OCI-LY3 (cell line): ENCODE measurements at regions not wholly inside any gene's neighbourhood (a gene's known extent, or its start where the extent isn't known, plus 50 kb on each side); places are given as distances from the start of the nearest gene placed in this dataset.

Source experiments
- CTCF ChIP-seq: fragments of 200-600, 300-600 bp; sonication (generic); IDR thresholded peaks from 2 replicates; pipeline ENCODE4 v1.5.1; 2014; ENCODE audit warnings: antibody characterized with exemption, low read length, low read depth
- EZH2phosphoT487 ChIP-seq: fragments of 200-600 bp; shearing (Covaris generic); IDR thresholded peaks from 2 replicates; pipeline ENCODE4 v1.6.1; 2018; ENCODE audit warnings: antibody characterized with exemption, mixed run types, low read depth

- TF ChIP-seq CTCF (no peak), EZH2phosphoT487 (no peak)
Observed at GRCh38 chr3:15934389-15935195, 136.8 kb upstream of the ANKRD28 start.
